Stimulated activated effector memory CD8-positive, alpha-beta T cell treated with anti-CD3 and anti-CD28 coated beads, Interleukin-12 subunit alpha, Interleukin-12 subunit beta, amount 100 ng/mL, for 72 hours (primary cell): ENCODE measurements at regions not wholly inside any gene's neighbourhood (a gene's known extent, or its start where the extent isn't known, plus 50 kb on each side); places are given as distances from the start of the nearest gene placed in this dataset.

Experiments
- ATAC-seq: fragments of 150-1000 bp; cut with Tn5 transposase; 2 replicates; pipeline ENCODE4 v1.10.0; 2021
- DNase-seq, 2 donors: peaks; one replicate each; pipeline ENCODE4 v3.0.0; 2021 to 2022; ENCODE audit warnings: low spot score in 2 of 2
- H3K27ac Mint-ChIP-seq: one replicate; pipeline ENCODE4 v1.8.0; 2022; ENCODE audit warnings: mild to moderate bottlenecking, mixed read lengths
- H3K36me3 Mint-ChIP-seq: one replicate; pipeline ENCODE4 v1.8.0; 2022; ENCODE audit warnings: mild to moderate bottlenecking, mixed read lengths
- H3K4me1 Mint-ChIP-seq: one replicate; pipeline ENCODE4 v1.8.0; 2022; ENCODE audit warnings: mixed read lengths
- H3K4me3 Mint-ChIP-seq: one replicate; pipeline ENCODE4 v1.8.0; 2022; ENCODE audit warnings: mild to moderate bottlenecking, mixed read lengths
- H3K9me3 Mint-ChIP-seq: one replicate; pipeline ENCODE4 v1.8.0; 2022; ENCODE audit warnings: mixed read lengths

DNA sequence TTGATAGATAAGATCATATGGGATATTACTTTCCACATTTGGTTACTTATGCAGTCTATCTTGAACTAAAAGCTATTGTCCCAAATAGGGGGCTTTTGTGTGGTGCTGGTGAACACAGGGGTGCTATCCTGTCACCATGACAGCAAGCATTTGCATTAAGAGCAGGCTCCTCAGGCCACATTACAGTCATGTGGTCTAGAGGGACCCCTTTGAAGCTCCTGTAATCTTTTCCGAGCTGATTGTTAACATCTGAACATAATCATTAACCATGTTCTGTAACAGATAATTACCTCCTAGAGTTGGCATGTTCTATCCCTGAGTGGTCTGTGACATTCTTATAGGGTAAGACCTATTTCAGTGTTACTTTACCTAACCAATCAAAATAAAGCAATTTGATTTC is 178.8 kb downstream of the KTN1 start:
- Mint-ChIP-seq H3K4me1 (peaks cover 7% of the 10 kb centered on the region), H3K4me3 (no peak overlapping the region), H3K9me3 (no peaks in the 10 kb centered on the region), H3K27ac (no peak overlapping the region), H3K36me3 (no peaks in the 10 kb centered on the region)
- no peak for ATAC-seq
- DNase-seq = no peak

DNA sequence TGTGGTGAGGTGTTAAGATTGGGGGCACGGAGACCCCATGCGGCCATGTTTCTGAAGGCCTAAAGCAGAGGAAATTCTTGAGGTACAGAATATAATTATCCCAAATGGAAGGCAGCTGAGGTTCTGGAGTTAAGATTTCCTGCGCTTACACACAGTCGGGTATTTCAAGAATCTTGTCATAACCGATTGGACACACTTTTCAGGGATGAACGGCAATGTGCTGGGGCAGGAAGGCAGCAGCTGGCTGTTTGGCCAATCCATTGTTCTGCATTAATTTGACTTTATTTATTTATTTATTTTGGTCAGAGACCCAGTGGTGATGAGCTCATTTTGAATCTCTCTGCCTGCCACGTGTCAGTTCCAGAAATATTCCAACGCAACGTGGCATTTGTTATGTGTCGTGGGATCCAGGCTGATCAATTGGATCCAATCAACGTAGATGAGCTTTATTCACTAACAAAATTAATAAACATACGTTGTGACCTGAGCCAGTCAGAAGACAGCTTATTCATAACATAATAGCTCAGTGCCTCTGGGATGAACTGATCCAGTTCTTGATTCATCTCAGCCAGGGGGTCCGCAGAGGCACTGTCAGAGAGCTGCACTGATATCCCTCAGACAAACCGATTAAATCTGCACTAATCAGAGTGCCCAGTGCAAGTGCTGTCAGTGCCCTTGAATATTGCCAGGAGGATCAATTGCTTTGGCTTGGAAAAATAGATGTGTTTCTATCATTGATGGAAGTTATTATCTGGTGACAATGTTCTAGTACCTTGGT is 181.0 kb downstream of the KTN1 start:
- Mint-ChIP-seq H3K4me3 (no peak overlapping the region), H3K36me3 (no peaks in the 10 kb centered on the region), H3K4me1 (peaks cover 7% of the 10 kb centered on the region), H3K27ac (no peak overlapping the region), H3K9me3 (peaks cover 4% of the 10 kb centered on the region)
- DNase-seq (no peak), ATAC-seq (no peak)

DNA sequence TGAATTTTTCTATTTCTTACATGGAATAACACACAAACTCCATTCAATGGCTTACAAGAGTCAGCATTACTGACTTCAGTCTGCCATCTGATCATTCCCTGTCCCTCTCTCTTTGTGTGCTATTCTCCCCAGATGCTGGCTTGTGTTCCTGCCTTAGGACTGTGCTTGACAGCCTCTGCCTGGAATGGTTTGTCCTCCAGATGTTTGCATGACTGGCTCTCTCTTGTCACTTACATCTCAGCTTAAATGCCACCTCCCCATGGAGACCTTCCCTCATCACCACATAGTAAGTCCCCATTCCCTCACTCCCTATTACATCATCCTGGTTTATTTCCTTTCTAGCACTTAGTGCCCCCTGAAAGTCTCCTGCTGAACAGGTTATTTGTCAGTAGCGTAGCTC is 181.6 kb downstream of the KTN1 start:
- Mint-ChIP-seq H3K27ac (no peak overlapping the region), H3K36me3 (no peaks in the 10 kb centered on the region), H3K9me3 (peaks cover 4% of the 10 kb centered on the region), H3K4me1 (peaks cover 7% of the 10 kb centered on the region), H3K4me3 (no peak overlapping the region)
- ATAC-seq (no peak), DNase-seq (no peak)

- Mint-ChIP-seq H3K36me3 (no peaks in the 10 kb centered on the region), H3K4me1 (peaks cover 7% of the 10 kb centered on the region), H3K9me3 (peaks cover 4% of the 10 kb centered on the region), H3K27ac (no peak overlapping the region), H3K4me3 (peak overlapping the region; percentile 11)
- ATAC-seq (peak; percentile 75), DNase-seq (no peak)
These were observed 182.7 kb downstream of the KTN1 start for GRCh38 chr14:55762595-55763232.

DNA sequence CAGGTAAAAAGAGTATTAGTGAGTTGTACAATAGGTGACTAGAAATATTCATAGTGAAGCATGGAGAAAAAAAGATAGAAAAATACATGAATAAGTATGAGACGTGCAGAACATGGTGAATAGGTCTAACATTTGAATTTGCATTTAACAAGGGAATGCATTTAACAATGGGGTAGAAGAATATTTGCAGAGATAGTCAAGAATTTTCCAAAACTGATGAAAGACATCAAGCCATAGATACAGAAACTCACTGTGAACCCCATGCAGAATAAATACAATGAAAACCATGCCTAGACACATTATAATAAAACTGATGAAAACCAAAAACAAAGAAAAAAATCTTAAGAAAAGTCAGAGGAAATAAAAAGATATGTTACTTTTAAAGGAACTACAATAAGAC is 184.8 kb downstream of the KTN1 start:
- Mint-ChIP-seq H3K36me3 (no peaks in the 10 kb centered on the region), H3K9me3 (peaks cover 4% of the 10 kb centered on the region), H3K4me3 (no peak overlapping the region), H3K4me1 (peaks cover 7% of the 10 kb centered on the region), H3K27ac (no peak overlapping the region)
- DNase-seq (no peak), ATAC-seq (no peak)

DNA sequence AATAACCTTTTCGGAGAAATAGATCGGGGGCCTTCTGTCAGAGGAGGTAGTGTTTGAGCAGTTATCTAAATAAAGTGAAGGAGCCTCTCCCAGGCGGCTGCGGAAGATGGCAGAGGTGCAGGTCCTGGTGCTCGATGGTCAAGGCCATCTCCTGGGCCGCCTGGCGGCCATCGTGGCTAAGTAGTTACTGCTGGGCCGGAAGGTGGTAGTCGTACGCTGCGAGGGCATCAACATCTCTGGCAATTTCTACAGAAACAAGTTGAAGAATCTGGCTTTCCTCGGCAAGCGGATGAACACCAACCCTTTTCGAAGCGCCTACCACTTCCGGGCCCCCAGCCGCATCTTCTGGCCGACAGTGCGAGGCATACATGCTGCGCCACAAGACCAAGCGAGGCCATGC is 186.1 kb downstream of the KTN1 start:
- Mint-ChIP-seq H3K27ac (no peak overlapping the region), H3K4me3 (no peak overlapping the region), H3K36me3 (no peaks in the 10 kb centered on the region), H3K9me3 (peaks cover 4% of the 10 kb centered on the region), H3K4me1 (peaks cover 7% of the 10 kb centered on the region)
- no peak for ATAC-seq
- no peak for DNase-seq

- ATAC-seq (no peak), DNase-seq (no peak)
- peaks cover 4% of the 10 kb centered on the region for H3K9me3 Mint-ChIP-seq
- H3K4me3 Mint-ChIP-seq = no peak overlapping the region
- no peaks in the 10 kb centered on the region for H3K4me1 Mint-ChIP-seq
- no peak overlapping the region for H3K27ac Mint-ChIP-seq
- no peaks in the 10 kb centered on the region for H3K36me3 Mint-ChIP-seq
These were observed 187.3 kb downstream of the KTN1 start for GRCh38 chr14:55767286-55767685.

DNA sequence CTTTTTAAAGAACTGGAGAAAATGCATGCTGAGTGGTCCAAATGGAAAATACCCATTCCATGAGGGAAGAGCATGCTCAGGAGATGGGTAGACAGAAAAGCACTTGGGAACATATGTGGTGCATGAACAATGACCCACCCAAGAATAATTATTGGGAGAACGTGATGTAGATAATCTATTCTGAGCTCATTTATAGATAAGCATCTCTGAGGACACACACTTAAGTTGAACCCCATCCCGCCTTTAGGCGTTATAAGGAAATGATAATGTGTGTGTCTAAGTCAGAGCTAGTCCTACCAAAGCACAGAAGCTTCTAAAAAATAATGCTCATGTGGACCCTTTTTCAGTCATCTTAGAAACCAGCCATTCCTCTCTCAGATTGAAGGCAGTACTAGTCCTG is 189.9 kb downstream of the KTN1 start:
- no peak for ATAC-seq
- Mint-ChIP-seq H3K4me3 (no peak overlapping the region), H3K9me3 (no peaks in the 10 kb centered on the region), H3K36me3 (no peaks in the 10 kb centered on the region), H3K4me1 (no peaks in the 10 kb centered on the region), H3K27ac (no peak overlapping the region)
- no peak for DNase-seq

DNA sequence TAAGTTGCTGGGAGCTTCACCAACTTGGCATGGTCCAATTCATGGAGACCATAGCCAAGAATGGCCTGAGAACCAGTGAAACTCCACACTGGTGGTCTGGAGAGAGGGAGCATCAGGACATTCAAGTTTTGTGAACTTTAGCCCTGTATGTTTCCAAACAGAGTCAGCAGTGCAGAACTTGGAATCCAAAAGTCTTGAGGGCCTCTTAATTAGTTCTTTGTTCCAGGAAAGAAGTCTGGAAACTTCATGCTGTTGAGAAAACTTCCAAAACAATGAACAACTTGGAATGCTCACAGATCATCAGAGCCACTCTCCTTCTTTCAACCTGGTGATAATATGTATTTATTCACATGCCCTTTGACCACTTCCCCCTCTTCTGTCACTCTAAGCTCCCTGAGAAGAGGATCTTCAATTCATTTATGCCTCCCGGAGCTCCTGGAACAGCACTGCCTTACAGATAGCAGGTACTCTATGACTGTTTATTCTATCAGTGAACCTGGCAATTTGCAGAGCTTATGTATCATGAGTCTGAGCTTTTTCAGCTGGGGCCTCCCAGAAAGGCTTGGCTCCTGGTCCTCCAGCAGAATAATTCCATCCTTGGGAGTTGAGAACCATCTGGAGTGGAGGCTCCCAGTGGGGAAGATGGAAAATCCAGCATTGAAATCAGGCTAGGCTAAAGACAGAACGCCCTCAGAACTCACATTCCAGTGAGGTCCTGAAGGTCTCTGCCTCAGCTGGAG is 191.4 kb downstream of the KTN1 start:
- DNase-seq (no peak), ATAC-seq (no peak)
- no peaks in the 10 kb centered on the region for H3K9me3 Mint-ChIP-seq
- H3K36me3 Mint-ChIP-seq = no peaks in the 10 kb centered on the region
- H3K4me3 Mint-ChIP-seq = no peak overlapping the region
- no peaks in the 10 kb centered on the region for H3K4me1 Mint-ChIP-seq
- H3K27ac Mint-ChIP-seq = no peak overlapping the region

DNA sequence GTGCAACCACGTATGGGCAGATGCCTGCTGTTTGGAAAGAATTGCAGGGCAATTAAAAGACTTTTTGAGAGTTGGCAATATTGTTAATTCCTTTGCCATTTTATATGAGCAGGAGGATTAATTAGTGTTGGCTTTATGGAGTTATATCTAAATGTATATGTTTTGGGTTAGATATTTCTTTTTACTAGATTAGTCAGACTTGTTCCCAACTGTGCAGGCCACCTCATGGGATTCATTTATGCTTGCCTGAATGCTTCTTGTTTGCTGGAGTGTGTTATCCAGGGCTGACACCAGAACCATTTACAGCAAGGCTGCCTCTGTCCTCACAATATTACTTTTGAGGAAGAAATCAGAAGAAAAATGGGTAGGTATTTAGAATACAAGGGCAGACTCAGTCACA is 192.5 kb downstream of the KTN1 start:
- H3K4me1 Mint-ChIP-seq = no peaks in the 10 kb centered on the region
- ATAC-seq (no peak), DNase-seq (no peak)
- H3K9me3 Mint-ChIP-seq = no peaks in the 10 kb centered on the region
- H3K27ac Mint-ChIP-seq = no peak overlapping the region
- no peak overlapping the region for H3K4me3 Mint-ChIP-seq
- no peaks in the 10 kb centered on the region for H3K36me3 Mint-ChIP-seq

GRCh38 chr14:55773312-55773711 is 193.3 kb downstream of the KTN1 start:
- Mint-ChIP-seq H3K36me3 (no peaks in the 10 kb centered on the region), H3K27ac (no peak overlapping the region), H3K4me1 (no peaks in the 10 kb centered on the region), H3K9me3 (no peaks in the 10 kb centered on the region), H3K4me3 (no peak overlapping the region)
- DNase-seq (no peak), ATAC-seq (no peak)

DNA sequence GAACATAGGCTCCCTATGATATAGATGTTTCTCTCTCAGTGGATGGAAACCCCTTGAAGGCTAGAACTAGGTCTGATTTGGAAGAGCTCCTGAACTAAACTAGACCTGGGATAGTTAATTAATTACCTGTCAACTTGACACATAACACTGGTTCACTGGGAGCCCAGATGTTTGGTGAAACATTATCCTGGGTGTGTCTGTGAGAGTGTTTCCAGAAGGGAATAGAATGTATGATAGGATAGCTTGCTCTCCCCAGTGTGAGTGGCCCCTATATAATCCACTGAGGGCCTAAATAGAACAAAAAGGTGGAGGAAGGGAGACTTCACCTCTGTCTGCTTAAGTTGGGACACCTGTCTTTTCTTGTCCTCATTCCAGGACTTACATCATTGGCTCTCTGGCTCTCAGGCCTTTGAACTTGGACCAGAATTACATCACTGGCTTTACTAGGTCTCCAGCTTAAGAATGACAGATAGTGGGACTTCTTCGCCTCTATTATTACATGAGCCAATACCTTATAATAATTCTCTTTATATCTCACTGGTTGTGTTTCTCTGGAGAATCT is 194.1 kb downstream of the KTN1 start:
- no peak overlapping the region for H3K4me3 Mint-ChIP-seq
- H3K27ac Mint-ChIP-seq = no peak overlapping the region
- H3K4me1 Mint-ChIP-seq = peaks cover 6% of the 10 kb centered on the region
- no peaks in the 10 kb centered on the region for H3K36me3 Mint-ChIP-seq
- ATAC-seq = no peak
- H3K9me3 Mint-ChIP-seq = no peaks in the 10 kb centered on the region
- no peak for DNase-seq

DNA sequence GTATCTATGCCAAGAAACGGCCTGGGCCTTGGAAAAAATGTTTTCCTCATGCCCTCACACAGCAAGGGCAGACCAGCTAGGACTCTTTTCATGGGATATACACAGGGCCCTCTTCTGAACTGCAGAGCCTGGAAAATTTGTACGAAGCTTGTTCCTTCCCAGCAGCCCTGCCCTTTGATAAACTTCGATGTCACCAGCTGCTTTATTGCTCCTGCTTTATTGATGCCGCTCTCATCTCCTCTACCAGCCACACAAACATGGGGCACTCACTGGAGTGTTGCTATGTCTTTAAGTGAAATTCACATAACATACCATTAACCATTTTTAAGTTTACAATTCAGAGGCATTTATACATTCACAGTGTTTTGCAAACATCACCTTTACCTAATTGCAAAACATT is 197.9 kb downstream of the KTN1 start:
- H3K36me3 Mint-ChIP-seq = no peaks in the 10 kb centered on the region
- DNase-seq = no peak
- no peak overlapping the region for H3K4me3 Mint-ChIP-seq
- no peaks in the 10 kb centered on the region for H3K9me3 Mint-ChIP-seq
- H3K4me1 Mint-ChIP-seq = peaks cover 6% of the 10 kb centered on the region
- no peak overlapping the region for H3K27ac Mint-ChIP-seq
- ATAC-seq = no peak

GRCh38 chr14:55780156-55780946 is 200.3 kb downstream of the KTN1 start:
- no peak overlapping the region for H3K27ac Mint-ChIP-seq
- no peak overlapping the region for H3K4me3 Mint-ChIP-seq
- DNase-seq = no peak
- H3K4me1 Mint-ChIP-seq = peaks cover 6% of the 10 kb centered on the region
- H3K36me3 Mint-ChIP-seq = no peaks in the 10 kb centered on the region
- no peaks in the 10 kb centered on the region for H3K9me3 Mint-ChIP-seq
- ATAC-seq = no peak

- H3K4me3 Mint-ChIP-seq = no peak overlapping the region
- ATAC-seq (no peak), DNase-seq (no peak)
- H3K9me3 Mint-ChIP-seq = no peaks in the 10 kb centered on the region
- H3K4me1 Mint-ChIP-seq = peaks cover 6% of the 10 kb centered on the region
- H3K27ac Mint-ChIP-seq = no peak overlapping the region
- H3K36me3 Mint-ChIP-seq = no peaks in the 10 kb centered on the region
These were observed 201.0 kb downstream of the KTN1 start for GRCh38 chr14:55781046-55781445.
